Right ventricle myocardium superior (tissue), 1 donor: ENCODE measurements at regions not wholly inside any gene's neighbourhood (a gene's known extent, or its start where the extent isn't known, plus 50 kb on each side); places are given as distances from the start of the nearest gene placed in this dataset.
A peak's percentile ranks its signal among the peaks of the same experiment; 100 is the strongest.
"Not testable (repeated sequence)": the region's sequence is repeated elsewhere in the genome, so short reads cannot be mapped to it uniquely, and the experiment has no call there.

Experiments
- ATAC-seq: fragments of 200-7000 bp; cut with Tn5 transposase; one replicate; pipeline ENCODE4 v1.9.1; 2020; ENCODE audit warnings: mild to moderate bottlenecking; ENCODE audit not compliant: poor library complexity
- DNase-seq: peaks from one replicate; pipeline ENCODE4 v3.0.0-alpha.2; 2020
- intact Hi-C: fragments of 100-400 bp; cut with DNase I; formaldehyde crosslinking; loops from one replicate; pipeline ENCODE4 v1.11.2; 2022
- donor health status: DM: no; HTN: yes; CAD: no; lungs with severe emphysema.

GRCh38 chr16:29355339-29356059 is 51.0 kb downstream of the NPIPB11 start:
- intact Hi-C loops, DNase-seq, ATAC-seq: not testable (repeated sequence)

GRCh38 chr16:29354449-29354848 is 52.1 kb downstream of the NPIPB11 start:
- DNase-seq, intact Hi-C loops: not testable (repeated sequence)
- ATAC-seq = peak; percentile 21

- DNase-seq, intact Hi-C loops, ATAC-seq: not testable (repeated sequence)
Measured at GRCh38 chr16:29352617-29352999, 53.9 kb downstream of the NPIPB11 start.

- ATAC-seq, intact Hi-C loops, DNase-seq: not testable (repeated sequence)
Measured at GRCh38 chr16:29351970-29352616, 54.4 kb downstream of the NPIPB11 start.

GRCh38 chr16:29351271-29351969 is 55.1 kb downstream of the NPIPB11 start:
- ATAC-seq, DNase-seq, intact Hi-C loops: not testable (repeated sequence)

GRCh38 chr16:29349966-29350365 is 56.5 kb downstream of the NPIPB11 start:
- peak; percentile 77 for DNase-seq

GRCh38 chr16:29348748-29349147 is 57.8 kb downstream of the NPIPB11 start:
- ATAC-seq (peak; percentile 67), DNase-seq (peak; percentile 47)
- intact Hi-C loops = not testable (repeated sequence)

More at GRCh38 chr16:29349966-29350365, 56.5 kb downstream of the NPIPB11 start:
- peak; percentile 56 for ATAC-seq
- intact Hi-C loops = not testable (repeated sequence)

GRCh38 chr16:29348123-29348690 is 58.3 kb downstream of the NPIPB11 start:
- intact Hi-C loops = not testable (repeated sequence)
- peak; percentile 61 for DNase-seq

GRCh38 chr16:29346796-29347580 is 59.5 kb downstream of the NPIPB11 start:
- ATAC-seq, intact Hi-C loops, DNase-seq: not testable (repeated sequence)

More at GRCh38 chr16:29348123-29348690, 58.3 kb downstream of the NPIPB11 start:
- ATAC-seq = peak; percentile 81

- intact Hi-C loops = not testable (repeated sequence)
Measured at GRCh38 chr16:29346203-29346602, 60.3 kb downstream of the NPIPB11 start.

GRCh38 chr16:29342937-29343336 is 63.6 kb downstream of the NPIPB11 start:
- DNase-seq, intact Hi-C loops, ATAC-seq: not testable (repeated sequence)

More at GRCh38 chr16:29346203-29346602, 60.3 kb downstream of the NPIPB11 start:
- not testable (repeated sequence) for DNase-seq, ATAC-seq

GRCh38 chr16:29340779-29341438 is 65.6 kb downstream of the NPIPB11 start:
- intact Hi-C loops, DNase-seq, ATAC-seq: not testable (repeated sequence)

GRCh38 chr16:29340235-29340634 is 66.3 kb downstream of the NPIPB11 start:
- DNase-seq, intact Hi-C loops, ATAC-seq: not testable (repeated sequence)

- DNase-seq, ATAC-seq, intact Hi-C loops: not testable (repeated sequence)
Measured at GRCh38 chr16:29338821-29339700, 67.5 kb downstream of the NPIPB11 start.

- DNase-seq, ATAC-seq, intact Hi-C loops: not testable (repeated sequence)
Measured at GRCh38 chr16:29337385-29337901, 69.1 kb downstream of the NPIPB11 start.

- intact Hi-C loops, DNase-seq: not testable (repeated sequence)
- peak; percentile 44 for ATAC-seq
Measured at GRCh38 chr16:29335549-29335846, 71.0 kb downstream of the NPIPB11 start.
